HK-2 (cell line): ENCODE measurements at regions not wholly inside any gene's neighbourhood (a gene's known extent, or its start where the extent isn't known, plus 50 kb on each side); places are given as distances from the start of the nearest gene placed in this dataset.
"Not testable (repeated sequence)": the region's sequence is repeated elsewhere in the genome, so short reads cannot be mapped to it uniquely, and the experiment has no call there.

Experiments used
- DNase-seq: peaks from one replicate; pipeline ENCODE4 v3.0.0-alpha.2; 2018; ENCODE audit not compliant: unreplicated experiment

GRCh38 chr4:31187979-31188378 lies 467.8 kb downstream of the PCDH7 start:
- no peak for DNase-seq

GRCh38 chr4:31189938-31190337 lies 469.8 kb downstream of the PCDH7 start:
- no peak for DNase-seq

GRCh38 chr4:31190671-31191070 lies 470.5 kb downstream of the PCDH7 start:
- DNase-seq, result no peak

GRCh38 chr4:31192341-31192740 lies 472.2 kb downstream of the PCDH7 start:
- DNase-seq, result no peak

GRCh38 chr4:31193521-31193920 lies 473.4 kb downstream of the PCDH7 start:
- DNase-seq, result no peak

GRCh38 chr4:31194823-31195222 lies 474.7 kb downstream of the PCDH7 start:
- DNase-seq, result no peak

- DNase-seq, result no peak
Observed at GRCh38 chr4:31199644-31200043, 479.5 kb downstream of the PCDH7 start.

- DNase-seq, result not testable (repeated sequence)
Observed at GRCh38 chr4:31202054-31202453, 481.9 kb downstream of the PCDH7 start.

GRCh38 chr4:31204874-31205273 lies 484.7 kb downstream of the PCDH7 start:
- DNase-seq, result no peak

GRCh38 chr4:31220921-31221320 lies 500.8 kb downstream of the PCDH7 start:
- DNase-seq, result no peak

- no peak for DNase-seq
Observed at GRCh38 chr4:31228068-31228467, 507.9 kb downstream of the PCDH7 start.

- DNase-seq, result no peak
Observed at GRCh38 chr4:31230594-31230993, 510.4 kb downstream of the PCDH7 start.

- DNase-seq, result no peak
Observed at GRCh38 chr4:31234494-31234893, 514.3 kb downstream of the PCDH7 start.

GRCh38 chr4:31234901-31235300 lies 514.7 kb downstream of the PCDH7 start:
- no peak for DNase-seq

- DNase-seq, result no peak
Observed at GRCh38 chr4:31236020-31236638, 516.0 kb downstream of the PCDH7 start.

GRCh38 chr4:31236639-31237173 lies 516.5 kb downstream of the PCDH7 start:
- no peak for DNase-seq

GRCh38 chr4:31237233-31237632 lies 517.1 kb downstream of the PCDH7 start:
- DNase-seq, result no peak

GRCh38 chr4:31239886-31240285 lies 519.7 kb downstream of the PCDH7 start:
- no peak for DNase-seq

GRCh38 chr4:31241504-31242106 lies 521.4 kb downstream of the PCDH7 start:
- no peak for DNase-seq

- DNase-seq, result no peak
Observed at GRCh38 chr4:31246856-31247255, 526.7 kb downstream of the PCDH7 start.

- DNase-seq, result no peak
Observed at GRCh38 chr4:31259119-31259518, 539.0 kb downstream of the PCDH7 start.

GRCh38 chr4:31261632-31262031 lies 541.5 kb downstream of the PCDH7 start:
- no peak for DNase-seq

- DNase-seq, result not testable (repeated sequence)
Observed at GRCh38 chr4:31266094-31266493, 545.9 kb downstream of the PCDH7 start.
